Memory B cell (primary cell): ENCODE measurements at regions not wholly inside any gene's neighbourhood (a gene's known extent, or its start where the extent isn't known, plus 50 kb on each side); places are given as distances from the start of the nearest gene placed in this dataset.
"Not testable (repeated sequence)": the region's sequence is repeated elsewhere in the genome, so short reads cannot be mapped to it uniquely, and the experiment has no call there.

ENCODE experiments used
- ATAC-seq: fragments of 150-1000 bp; cut with Tn5 transposase; 2 replicates; pipeline ENCODE4 v1.10.0; 2021; ENCODE audit warnings: low read depth, mild to moderate bottlenecking, moderate library complexity
- DNase-seq, 2 donors: peaks; one replicate each; pipeline ENCODE4 v3.0.0; 2022; ENCODE audit warnings: low spot score in 2 of 2
- H3K27ac Mint-ChIP-seq: one replicate; pipeline ENCODE4 v1.8.0; 2022; ENCODE audit warnings: mild to moderate bottlenecking, moderate library complexity, mixed read lengths
- H3K27me3 Mint-ChIP-seq: one replicate; pipeline ENCODE4 v1.8.0; 2022; ENCODE audit warnings: mixed read lengths
- H3K36me3 Mint-ChIP-seq: one replicate; pipeline ENCODE4 v1.8.0; 2022; ENCODE audit warnings: mild to moderate bottlenecking, mixed read lengths
- H3K4me1 Mint-ChIP-seq: one replicate; pipeline ENCODE4 v1.8.0; 2022; ENCODE audit warnings: mixed read lengths
- H3K4me3 Mint-ChIP-seq: one replicate; pipeline ENCODE4 v1.8.0; 2022; ENCODE audit warnings: mild to moderate bottlenecking, moderate library complexity, mixed read lengths
- H3K9me3 Mint-ChIP-seq: one replicate; pipeline ENCODE4 v1.8.0; 2022; ENCODE audit warnings: mixed read lengths

- Mint-ChIP-seq H3K27ac (no peak overlapping the region), H3K36me3 (no peaks in the 10 kb centered on the region), H3K4me3 (no peak overlapping the region), H3K9me3 (no peaks in the 10 kb centered on the region), H3K4me1 (no peaks in the 10 kb centered on the region), H3K27me3 (no peaks in the 10 kb centered on the region)
- DNase-seq, result no peak
- ATAC-seq, result no peak
These were observed 464.7 kb upstream of the TMEM132C start for GRCh38 chr12:127802271-127802670.

- no peak for ATAC-seq
- H3K36me3 Mint-ChIP-seq, result no peaks in the 10 kb centered on the region
These were observed 463.4 kb upstream of the TMEM132C start for GRCh38 chr12:127803545-127803944.

GRCh38 chr12:127809275-127809674 lies 457.7 kb upstream of the TMEM132C start:
- DNase-seq (no peak), ATAC-seq (no peak)
- Mint-ChIP-seq H3K27me3 (peaks cover 1% of the 10 kb centered on the region), H3K27ac (no peak overlapping the region), H3K36me3 (no peaks in the 10 kb centered on the region), H3K4me1 (no peaks in the 10 kb centered on the region), H3K9me3 (peaks cover 4% of the 10 kb centered on the region), H3K4me3 (no peak overlapping the region)

More at GRCh38 chr12:127803545-127803944, 463.4 kb upstream of the TMEM132C start:
- DNase-seq, result no peak
- Mint-ChIP-seq H3K9me3 (peaks cover 1% of the 10 kb centered on the region), H3K4me1 (no peaks in the 10 kb centered on the region), H3K27ac (no peak overlapping the region), H3K4me3 (no peak overlapping the region), H3K27me3 (no peaks in the 10 kb centered on the region)

DNA sequence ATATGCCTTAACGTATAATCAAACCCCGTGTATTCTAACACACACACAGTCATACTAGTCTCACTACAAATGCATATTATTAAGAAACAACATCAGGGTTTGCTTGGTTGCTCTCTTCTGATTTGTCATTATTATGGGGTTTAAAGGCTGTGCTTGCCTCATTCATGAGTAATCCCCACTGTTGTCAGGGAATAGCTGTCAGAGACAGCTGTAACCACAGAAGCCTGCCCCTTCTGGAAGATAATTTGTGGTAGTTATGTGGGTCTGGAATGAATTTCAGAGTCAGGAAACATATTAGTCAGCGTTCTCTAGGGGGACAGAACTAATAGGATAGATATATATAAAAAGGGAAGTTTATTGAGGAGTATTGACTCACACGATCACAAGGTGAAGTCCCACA lies 456.9 kb upstream of the TMEM132C start:
- peaks cover 4% of the 10 kb centered on the region for H3K9me3 Mint-ChIP-seq
- DNase-seq, result no peak
- no peak overlapping the region for H3K27ac Mint-ChIP-seq
- no peaks in the 10 kb centered on the region for H3K36me3 Mint-ChIP-seq
- peaks cover 1% of the 10 kb centered on the region for H3K27me3 Mint-ChIP-seq
- no peaks in the 10 kb centered on the region for H3K4me1 Mint-ChIP-seq
- no peak overlapping the region for H3K4me3 Mint-ChIP-seq
- no peak for ATAC-seq

- H3K36me3 Mint-ChIP-seq, H3K4me3 Mint-ChIP-seq, H3K9me3 Mint-ChIP-seq, H3K27me3 Mint-ChIP-seq, H3K4me1 Mint-ChIP-seq, ATAC-seq, DNase-seq, H3K27ac Mint-ChIP-seq: not testable (repeated sequence)
These were observed 456.5 kb upstream of the TMEM132C start for GRCh38 chr12:127810459-127810858.

- Mint-ChIP-seq H3K27me3 (peaks cover 1% of the 10 kb centered on the region), H3K4me3 (no peak overlapping the region), H3K36me3 (no peaks in the 10 kb centered on the region), H3K27ac (no peak overlapping the region), H3K4me1 (no peaks in the 10 kb centered on the region), H3K9me3 (peaks cover 4% of the 10 kb centered on the region)
- ATAC-seq (no peak), DNase-seq (no peak)
These were observed 455.0 kb upstream of the TMEM132C start for GRCh38 chr12:127811988-127812387.

GRCh38 chr12:127813147-127813546 lies 453.8 kb upstream of the TMEM132C start:
- H3K36me3 Mint-ChIP-seq, result no peaks in the 10 kb centered on the region
- H3K9me3 Mint-ChIP-seq, result peaks cover 3% of the 10 kb centered on the region
- no peak overlapping the region for H3K4me3 Mint-ChIP-seq
- H3K27ac Mint-ChIP-seq, result no peak overlapping the region
- no peak for DNase-seq
- H3K27me3 Mint-ChIP-seq, result peaks cover 1% of the 10 kb centered on the region
- no peaks in the 10 kb centered on the region for H3K4me1 Mint-ChIP-seq
- ATAC-seq, result no peak

DNA sequence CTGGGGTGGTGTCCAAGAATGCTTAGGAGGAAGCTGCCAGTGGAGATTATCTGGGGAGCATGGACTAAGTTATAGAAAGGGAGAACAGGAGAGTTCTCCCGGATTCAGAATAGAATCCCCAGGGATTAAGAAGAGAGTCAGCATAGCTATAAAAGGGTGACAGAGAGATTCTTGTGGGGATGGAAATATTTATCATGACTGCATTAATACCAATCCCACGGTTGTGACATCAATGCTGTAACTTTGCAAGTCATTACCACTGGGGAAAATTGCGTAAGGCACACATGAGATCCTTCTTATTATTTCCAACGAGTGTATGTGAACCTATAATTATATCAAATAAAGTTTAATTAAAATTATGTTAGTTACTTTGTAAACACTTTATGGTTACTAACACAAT lies 447.9 kb upstream of the TMEM132C start:
- H3K4me3 Mint-ChIP-seq, result no peak overlapping the region
- DNase-seq (no peak), ATAC-seq (no peak)
- H3K4me1 Mint-ChIP-seq, result no peaks in the 10 kb centered on the region
- no peaks in the 10 kb centered on the region for H3K27me3 Mint-ChIP-seq
- H3K27ac Mint-ChIP-seq, result no peak overlapping the region
- H3K9me3 Mint-ChIP-seq, result no peaks in the 10 kb centered on the region
- H3K36me3 Mint-ChIP-seq, result no peaks in the 10 kb centered on the region

DNA sequence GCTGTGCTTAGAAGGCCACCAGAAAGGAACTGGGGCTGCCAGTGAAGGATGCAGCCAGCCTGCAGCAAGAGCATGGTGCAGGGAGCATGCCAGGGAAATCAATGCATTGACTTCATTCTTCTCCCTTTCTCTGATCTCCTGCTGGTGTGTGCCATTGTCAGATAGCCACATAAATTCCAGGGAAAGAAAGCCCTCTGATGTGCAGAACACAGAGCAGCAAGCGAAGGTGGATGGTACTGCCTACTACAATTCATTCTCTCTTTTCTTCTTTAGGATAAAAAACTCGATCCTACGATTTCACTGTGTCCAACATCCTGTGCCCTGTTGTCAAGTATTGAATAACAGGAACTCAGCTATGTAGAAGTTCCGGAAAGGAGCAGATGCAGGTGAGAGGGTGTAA lies 446.7 kb upstream of the TMEM132C start:
- H3K27me3 Mint-ChIP-seq, result no peaks in the 10 kb centered on the region
- DNase-seq, result no peak
- no peaks in the 10 kb centered on the region for H3K4me1 Mint-ChIP-seq
- H3K36me3 Mint-ChIP-seq, result no peaks in the 10 kb centered on the region
- no peak overlapping the region for H3K4me3 Mint-ChIP-seq
- peaks cover 4% of the 10 kb centered on the region for H3K9me3 Mint-ChIP-seq
- no peak for ATAC-seq
- H3K27ac Mint-ChIP-seq, result no peak overlapping the region

DNA sequence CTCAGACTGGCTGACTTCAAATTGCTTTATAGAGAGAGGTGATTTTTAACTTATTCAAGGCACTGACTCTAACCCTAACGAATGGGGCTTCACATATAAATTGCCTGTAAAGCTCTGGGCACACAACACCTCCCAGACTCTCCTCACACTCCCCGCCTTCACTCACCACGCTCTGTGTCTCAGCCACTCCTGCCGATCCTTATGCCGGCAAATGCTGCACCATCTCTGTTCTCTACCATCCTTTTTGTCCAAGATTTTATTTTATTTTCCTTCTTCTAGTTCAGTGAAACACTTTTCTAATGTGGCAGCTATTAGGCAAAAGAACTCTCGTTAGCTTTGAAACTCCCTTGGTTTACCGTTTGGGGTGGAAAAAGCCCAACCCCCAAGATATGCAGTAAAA lies 446.1 kb upstream of the TMEM132C start:
- Mint-ChIP-seq H3K27ac (no peak overlapping the region), H3K9me3 (peaks cover 7% of the 10 kb centered on the region), H3K36me3 (no peaks in the 10 kb centered on the region), H3K27me3 (no peaks in the 10 kb centered on the region), H3K4me1 (no peaks in the 10 kb centered on the region), H3K4me3 (no peak overlapping the region)
- ATAC-seq, result no peak
- no peak for DNase-seq

DNA sequence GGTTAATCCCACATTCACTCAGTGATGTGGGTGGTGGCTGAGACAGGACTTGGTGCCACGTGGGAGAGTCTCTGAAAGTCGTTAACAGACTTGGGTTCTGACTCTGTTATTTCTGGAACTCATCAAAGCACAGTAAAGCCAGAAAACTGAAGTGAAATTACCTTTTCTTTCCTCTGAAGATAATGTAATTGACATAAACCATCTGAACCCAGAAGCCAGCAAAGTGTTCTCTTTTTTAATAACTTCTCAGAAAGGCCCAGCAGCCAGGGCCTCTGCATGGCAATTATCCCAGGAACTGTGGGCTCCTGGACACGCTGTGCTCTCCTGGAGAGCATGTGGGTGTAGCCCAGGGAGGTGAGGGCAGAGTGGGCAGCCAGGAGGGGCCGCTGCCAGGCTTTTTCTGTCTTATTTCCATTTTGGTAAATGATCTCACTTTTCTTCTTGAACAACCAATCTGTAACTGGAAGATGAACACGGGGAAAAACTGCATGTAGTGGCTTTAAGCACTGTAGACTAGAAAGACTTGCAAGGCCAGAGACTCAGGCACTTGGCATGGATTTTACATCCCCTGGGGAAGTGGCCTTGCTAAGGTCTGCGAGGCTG lies 444.1 kb upstream of the TMEM132C start:
- Mint-ChIP-seq H3K9me3 (peaks cover 9% of the 10 kb centered on the region), H3K36me3 (no peaks in the 10 kb centered on the region), H3K4me1 (no peaks in the 10 kb centered on the region), H3K27me3 (no peaks in the 10 kb centered on the region), H3K27ac (no peak overlapping the region), H3K4me3 (no peak overlapping the region)
- ATAC-seq (no peak), DNase-seq (no peak)

GRCh38 chr12:127823801-127824200 lies 443.2 kb upstream of the TMEM132C start:
- Mint-ChIP-seq H3K4me1 (no peaks in the 10 kb centered on the region), H3K4me3 (no peak overlapping the region), H3K27me3 (no peaks in the 10 kb centered on the region), H3K36me3 (no peaks in the 10 kb centered on the region), H3K9me3 (peaks cover 9% of the 10 kb centered on the region), H3K27ac (no peak overlapping the region)
- DNase-seq (no peak), ATAC-seq (no peak)

DNA sequence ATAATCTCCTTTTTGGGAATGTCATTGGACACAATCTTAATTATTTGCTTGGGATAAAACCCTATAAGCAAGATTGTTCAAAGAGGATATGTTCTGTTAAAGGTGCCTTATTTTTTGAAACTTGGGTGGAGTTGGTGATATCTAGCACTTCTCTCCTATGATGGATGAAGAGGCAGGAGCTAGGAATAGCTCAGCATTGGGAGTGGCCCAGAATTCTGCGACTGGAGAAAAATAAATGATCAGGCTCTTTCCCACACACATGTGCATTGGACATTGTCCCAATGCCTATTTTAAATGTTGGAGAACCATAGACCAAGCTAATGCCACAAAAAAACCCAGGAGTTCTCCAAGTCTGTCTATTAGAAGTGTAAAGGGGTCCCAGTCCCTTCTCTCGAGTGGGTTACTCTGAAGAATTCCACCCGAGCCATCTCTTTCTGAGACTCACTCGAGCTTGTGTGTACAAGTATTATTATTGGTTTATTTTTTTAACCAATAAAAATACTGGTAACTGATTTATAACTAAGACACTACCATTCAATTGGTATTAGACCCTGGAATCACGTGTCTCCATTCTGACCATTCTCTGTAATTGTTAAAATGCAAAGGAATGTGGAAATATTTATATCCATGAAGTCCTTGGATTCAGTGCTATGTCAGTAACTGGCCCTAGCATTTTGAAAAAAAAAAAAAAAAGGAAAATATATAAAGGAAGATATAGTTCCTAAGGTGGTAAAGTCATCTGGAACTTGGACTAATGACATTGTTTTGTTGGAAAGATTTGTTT lies 437.5 kb upstream of the TMEM132C start:
- DNase-seq, result no peak
- H3K36me3 Mint-ChIP-seq, result no peaks in the 10 kb centered on the region
- ATAC-seq, result no peak
- no peak overlapping the region for H3K27ac Mint-ChIP-seq
- no peaks in the 10 kb centered on the region for H3K27me3 Mint-ChIP-seq
- no peak overlapping the region for H3K4me3 Mint-ChIP-seq
- H3K9me3 Mint-ChIP-seq, result peaks cover 10% of the 10 kb centered on the region
- no peaks in the 10 kb centered on the region for H3K4me1 Mint-ChIP-seq

DNA sequence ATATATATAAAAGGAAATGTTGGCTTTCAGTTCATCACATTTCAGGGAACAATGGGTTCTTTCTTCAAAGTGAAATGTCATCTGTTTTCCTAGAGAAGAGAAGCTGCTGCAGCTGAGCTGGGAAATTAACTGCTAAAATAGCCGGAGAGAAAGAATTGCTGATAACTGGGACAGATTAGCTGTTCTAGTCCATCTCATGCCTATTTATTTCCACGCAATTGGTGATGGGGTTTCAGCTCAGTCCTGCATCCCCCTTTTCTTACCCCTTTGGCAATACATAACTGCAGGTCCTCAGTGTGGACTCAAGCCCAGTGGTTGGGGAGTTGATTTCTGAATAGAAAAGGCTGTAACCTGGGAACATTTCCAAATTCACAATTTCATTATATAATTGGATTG lies 436.9 kb upstream of the TMEM132C start:
- H3K4me1 Mint-ChIP-seq, result no peaks in the 10 kb centered on the region
- H3K27me3 Mint-ChIP-seq, result no peaks in the 10 kb centered on the region
- peaks cover 8% of the 10 kb centered on the region for H3K9me3 Mint-ChIP-seq
- no peak overlapping the region for H3K27ac Mint-ChIP-seq
- no peak overlapping the region for H3K4me3 Mint-ChIP-seq
- DNase-seq (no peak), ATAC-seq (no peak)
- no peaks in the 10 kb centered on the region for H3K36me3 Mint-ChIP-seq

- no peaks in the 10 kb centered on the region for H3K27me3 Mint-ChIP-seq
- ATAC-seq (no peak), DNase-seq (no peak)
- no peaks in the 10 kb centered on the region for H3K36me3 Mint-ChIP-seq
- H3K27ac Mint-ChIP-seq, result no peak overlapping the region
- H3K9me3 Mint-ChIP-seq, result peaks cover 4% of the 10 kb centered on the region
- H3K4me3 Mint-ChIP-seq, result no peak overlapping the region
- no peaks in the 10 kb centered on the region for H3K4me1 Mint-ChIP-seq
These were observed 436.2 kb upstream of the TMEM132C start for GRCh38 chr12:127830730-127831129.
